ENCODE measurements at regions not wholly inside any gene's neighbourhood (a gene's known extent, or its start where the extent isn't known, plus 50 kb on each side); places are given as distances from the start of the nearest gene placed in this dataset.

GRCh38 chr4:10877076-10877475, 192.5 kb upstream of the CLNK start:
- Histone ChIP-seq H3K9me3 (no peaks in the 10 kb centered on the region), H3K4me1 (no peaks in the 10 kb centered on the region), H3K27ac (no peak overlapping the region), H3K4me3 (no peak overlapping the region), H3K36me3 (no peaks in the 10 kb centered on the region), H3K27me3 (no peaks in the 10 kb centered on the region)
- TF ChIP-seq POLR2A (IDR thresholded peaks at IDR 0.05): no peak
- no peak for TF ChIP-seq CTCF (IDR thresholded peaks at IDR 0.05 in 4 of 5, conservative IDR thresholded peaks at IDR 0.05 in 1 of 5)
- in situ Hi-C loops (cut with MboI; ENCODE audit: low sequenced_read_pairs in 4 of 4): no loop called here
- DNase-seq (no peak), ATAC-seq (no peak)
- intact Hi-C loops (cut with DNase I; ENCODE audit: low total_unique reads): no loop called here

- no peak overlapping the region for H3K4me3 ChIP-seq
- H3K4me1 ChIP-seq: no peaks in the 10 kb centered on the region
- in situ Hi-C loops (cut with MboI; ENCODE audit: low sequenced_read_pairs in 4 of 4): no loop called here
- DNase-seq (no peak), ATAC-seq (no peak)
- intact Hi-C loops (cut with DNase I; ENCODE audit: low total_unique reads): no loop called here
- no peaks in the 10 kb centered on the region for H3K9me3 ChIP-seq
- no peaks in the 10 kb centered on the region for H3K36me3 ChIP-seq
- H3K27ac ChIP-seq: no peak overlapping the region
- TF ChIP-seq POLR2A (IDR thresholded peaks at IDR 0.05) (no peak), CTCF (IDR thresholded peaks at IDR 0.05 in 4 of 5, conservative IDR thresholded peaks at IDR 0.05 in 1 of 5) (no peak)
- H3K27me3 ChIP-seq: no peaks in the 10 kb centered on the region
Observed at GRCh38 chr4:10875144-10875799, 190.7 kb upstream of the CLNK start.

- no peak overlapping the region for H3K4me3 ChIP-seq
- H3K9me3 ChIP-seq: no peaks in the 10 kb centered on the region
- ATAC-seq (no peak), DNase-seq (no peak)
- TF ChIP-seq POLR2A (IDR thresholded peaks at IDR 0.05) (no peak), CTCF (IDR thresholded peaks at IDR 0.05 in 4 of 5, conservative IDR thresholded peaks at IDR 0.05 in 1 of 5) (no peak)
- intact Hi-C loops (cut with DNase I; ENCODE audit: low total_unique reads) (no loop called here), in situ Hi-C loops (cut with MboI; ENCODE audit: low sequenced_read_pairs in 4 of 4) (no loop called here)
- H3K36me3 ChIP-seq: no peaks in the 10 kb centered on the region
- no peak overlapping the region for H3K27ac ChIP-seq
- H3K27me3 ChIP-seq: no peaks in the 10 kb centered on the region
- no peaks in the 10 kb centered on the region for H3K4me1 ChIP-seq
Observed at GRCh38 chr4:10873809-10874208, 189.2 kb upstream of the CLNK start.

GRCh38 chr4:10872833-10873517, 188.4 kb upstream of the CLNK start:
- intact Hi-C loops (cut with DNase I; ENCODE audit: low total_unique reads): no loop called here
- Histone ChIP-seq H3K9me3 (no peaks in the 10 kb centered on the region), H3K36me3 (no peaks in the 10 kb centered on the region), H3K27ac (no peak overlapping the region), H3K4me1 (no peaks in the 10 kb centered on the region), H3K27me3 (no peaks in the 10 kb centered on the region), H3K4me3 (no peak overlapping the region)
- DNase-seq (no peak), ATAC-seq (no peak)
- in situ Hi-C loops (cut with MboI; ENCODE audit: low sequenced_read_pairs in 4 of 4): no loop called here
- no peak for TF ChIP-seq CTCF (IDR thresholded peaks at IDR 0.05 in 4 of 5, conservative IDR thresholded peaks at IDR 0.05 in 1 of 5)
- no peak for TF ChIP-seq POLR2A (IDR thresholded peaks at IDR 0.05)

Data from gastrocnemius medialis (tissue), 4 donors.